Sigmoid colon (tissue), 4 donors: ENCODE measurements at regions not wholly inside any gene's neighbourhood (a gene's known extent, or its start where the extent isn't known, plus 50 kb on each side); places are given as distances from the start of the nearest gene placed in this dataset.

ENCODE experiments used
- EP300 ChIP-seq, 4 donors: sonication (generic); formaldehyde crosslinking; IDR thresholded peaks; one replicate each; pipeline ENCODE4 v1.6.1; 2017; ENCODE audit warnings: antibody characterized with exemption in 4 of 4
- POLR2A ChIP-seq, 2 donors: fragments of 450-650 bp; IDR thresholded peaks; one replicate each; pipeline ENCODE4 v1.6.1; 2016; ENCODE audit warnings: antibody characterized with exemption in 2 of 2, mild to moderate bottlenecking in 2 of 2, moderate library complexity in 2 of 2
- POLR2AphosphoS5 ChIP-seq, 4 donors: sonication (generic); formaldehyde crosslinking; IDR thresholded peaks; one replicate each; pipeline ENCODE4 v1.6.1; 2017; ENCODE audit warnings: antibody characterized with exemption in 4 of 4
- TF ChIP-seq, protein P1 (sequence below), 4 experiments: fragments of 450-650 bp in 3 of 4; fragments of 200-600 bp in 1 of 4; IDR thresholded peaks; one replicate each; pipeline ENCODE4 v1.5.1; 2016 to 2019; ENCODE audit warnings: antibody characterized with exemption in 4 of 4, mild to moderate bottlenecking in 3 of 4, moderate library complexity in 2 of 4

GRCh38 chr1:235919833-235920441 is 53.2 kb upstream of the LYST start:
- TF ChIP-seq, protein P1, sequence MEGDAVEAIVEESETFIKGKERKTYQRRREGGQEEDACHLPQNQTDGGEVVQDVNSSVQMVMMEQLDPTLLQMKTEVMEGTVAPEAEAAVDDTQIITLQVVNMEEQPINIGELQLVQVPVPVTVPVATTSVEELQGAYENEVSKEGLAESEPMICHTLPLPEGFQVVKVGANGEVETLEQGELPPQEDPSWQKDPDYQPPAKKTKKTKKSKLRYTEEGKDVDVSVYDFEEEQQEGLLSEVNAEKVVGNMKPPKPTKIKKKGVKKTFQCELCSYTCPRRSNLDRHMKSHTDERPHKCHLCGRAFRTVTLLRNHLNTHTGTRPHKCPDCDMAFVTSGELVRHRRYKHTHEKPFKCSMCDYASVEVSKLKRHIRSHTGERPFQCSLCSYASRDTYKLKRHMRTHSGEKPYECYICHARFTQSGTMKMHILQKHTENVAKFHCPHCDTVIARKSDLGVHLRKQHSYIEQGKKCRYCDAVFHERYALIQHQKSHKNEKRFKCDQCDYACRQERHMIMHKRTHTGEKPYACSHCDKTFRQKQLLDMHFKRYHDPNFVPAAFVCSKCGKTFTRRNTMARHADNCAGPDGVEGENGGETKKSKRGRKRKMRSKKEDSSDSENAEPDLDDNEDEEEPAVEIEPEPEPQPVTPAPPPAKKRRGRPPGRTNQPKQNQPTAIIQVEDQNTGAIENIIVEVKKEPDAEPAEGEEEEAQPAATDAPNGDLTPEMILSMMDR (IDR thresholded peaks at IDR 0.05) = no peak
- no peak for TF ChIP-seq POLR2A (IDR thresholded peaks at IDR 0.05)
- TF ChIP-seq EP300 (IDR thresholded peaks at IDR 0.05) = no peak
- no peak for TF ChIP-seq POLR2AphosphoS5 (IDR thresholded peaks at IDR 0.05)
